ENCODE measurements at regions not wholly inside any gene's neighbourhood (a gene's known extent, or its start where the extent isn't known, plus 50 kb on each side); places are given as distances from the start of the nearest gene placed in this dataset.
"Not testable (repeated sequence)": the region's sequence is repeated elsewhere in the genome, so short reads cannot be mapped to it uniquely, and the experiment has no call there.

- H2AFZ ChIP-seq (ENCODE audit: low read depth, low read length): no peak overlapping the region
- H3K36me3 ChIP-seq (ENCODE audit: control insufficient read depth in 2 of 2, extremely low read depth in 1 of 2, insufficient read depth in 2 of 2, low read length in 2 of 2): no peaks in the 10 kb centered on the region
- H3K9ac ChIP-seq (replicated peaks; ENCODE audit: extremely low read depth, insufficient read depth, low read length): no peak overlapping the region
- H3K9me1 ChIP-seq (replicated peaks; ENCODE audit: control insufficient read depth, extremely low read depth, insufficient read depth, low read length): no peaks in the 10 kb centered on the region
- no TSS peak for BruUV-seq (replicated peaks)
- ChIA-PET POLR2A (no interaction called here), CTCF (no interaction called here)
- no peak for TF ChIP-seq EZH2 (IDR thresholded peaks at IDR 0.05; ENCODE audit: borderline replicate concordance, low read depth, low read length, severe bottlenecking)
- TF ChIP-seq GATA2 (IDR thresholded peaks at IDR 0.05; ENCODE audit: insufficient read depth, insufficient read length, low read depth, low read length): no peak
- TF ChIP-seq JUN (IDR thresholded peaks at IDR 0.05; ENCODE audit: borderline replicate concordance, insufficient read depth, insufficient read length, low read depth): no peak
- no peak overlapping the region for H3K4me3 ChIP-seq (replicated peaks in 1 of 3; ENCODE audit: insufficient read depth in 1 of 3, low read depth in 1 of 3, low read length in 3 of 3)
- no peaks in the 10 kb centered on the region for H4K20me1 ChIP-seq (replicated peaks; ENCODE audit: control insufficient read depth, extremely low read depth, insufficient read depth, low read length)
- DNase-seq (ENCODE audit: low read depth, low spot score): no peak
- dilution Hi-C loops (cut with MboI; ENCODE audit: extremely low pct_ligation_motif_present, low sequenced_read_pairs) (no loop called here), intact Hi-C loops (cut with micrococcal nuclease) (no loop called here)
- H3K79me2 ChIP-seq (ENCODE audit: control insufficient read depth, insufficient read depth, low read length): no peaks in the 10 kb centered on the region
- H3K9me3 ChIP-seq (replicated peaks; ENCODE audit: control insufficient read depth, insufficient read depth, low read length): no peaks in the 10 kb centered on the region
- no peaks in the 10 kb centered on the region for H3K4me1 ChIP-seq (ENCODE audit: control insufficient read depth, extremely low read depth, insufficient read depth, low read length)
- no peak for FAIRE-seq
- H3K27me3 ChIP-seq (ENCODE audit: control insufficient read depth in 2 of 2, insufficient read depth in 2 of 2, low read length in 2 of 2): no peaks in the 10 kb centered on the region
- H3K4me2 ChIP-seq (ENCODE audit: insufficient read depth, low read length): no peak overlapping the region
- H3K27ac ChIP-seq (ENCODE audit: insufficient read depth, low read depth, low read length): no peak overlapping the region
Measured at GRCh38 chr9:74056023-74056422, 441.1 kb upstream of the RORB start.

GRCh38 chr9:74057051-74057450 is 440.1 kb upstream of the RORB start:
- H3K9ac ChIP-seq (replicated peaks; ENCODE audit: extremely low read depth, insufficient read depth, low read length); POLR2A ChIA-PET; DNase-seq (ENCODE audit: low read depth, low spot score); H3K9me3 ChIP-seq (replicated peaks; ENCODE audit: control insufficient read depth, insufficient read depth, low read length); H4K20me1 ChIP-seq (replicated peaks; ENCODE audit: control insufficient read depth, extremely low read depth, insufficient read depth, low read length); H3K9me1 ChIP-seq (replicated peaks; ENCODE audit: control insufficient read depth, extremely low read depth, insufficient read depth, low read length); H3K27ac ChIP-seq (ENCODE audit: insufficient read depth, low read depth, low read length); FAIRE-seq; intact Hi-C loops (cut with micrococcal nuclease); H2AFZ ChIP-seq (ENCODE audit: low read depth, low read length); dilution Hi-C loops (cut with MboI; ENCODE audit: extremely low pct_ligation_motif_present, low sequenced_read_pairs); H3K27me3 ChIP-seq (ENCODE audit: control insufficient read depth in 2 of 2, insufficient read depth in 2 of 2, low read length in 2 of 2); H3K79me2 ChIP-seq (ENCODE audit: control insufficient read depth, insufficient read depth, low read length); H3K4me2 ChIP-seq (ENCODE audit: insufficient read depth, low read length); CTCF ChIA-PET; H3K4me3 ChIP-seq (replicated peaks in 1 of 3; ENCODE audit: insufficient read depth in 1 of 3, low read depth in 1 of 3, low read length in 3 of 3); H3K4me1 ChIP-seq (ENCODE audit: control insufficient read depth, extremely low read depth, insufficient read depth, low read length); H3K36me3 ChIP-seq (ENCODE audit: control insufficient read depth in 2 of 2, extremely low read depth in 1 of 2, insufficient read depth in 2 of 2, low read length in 2 of 2); BruUV-seq (replicated peaks): not testable (repeated sequence)

All from endothelial cell of umbilical vein (primary cell).